ENCODE measurements at regions not wholly inside any gene's neighbourhood (a gene's known extent, or its start where the extent isn't known, plus 50 kb on each side); places are given as distances from the start of the nearest gene placed in this dataset.
"Not testable (repeated sequence)": the region's sequence is repeated elsewhere in the genome, so short reads cannot be mapped to it uniquely, and the experiment has no call there.

GRCh38 chr12:126952096-126953007 is 1314.6 kb upstream of the TMEM132C start:
- no peak for DNase-seq (ENCODE audit: low read depth, low spot score)

DNA sequence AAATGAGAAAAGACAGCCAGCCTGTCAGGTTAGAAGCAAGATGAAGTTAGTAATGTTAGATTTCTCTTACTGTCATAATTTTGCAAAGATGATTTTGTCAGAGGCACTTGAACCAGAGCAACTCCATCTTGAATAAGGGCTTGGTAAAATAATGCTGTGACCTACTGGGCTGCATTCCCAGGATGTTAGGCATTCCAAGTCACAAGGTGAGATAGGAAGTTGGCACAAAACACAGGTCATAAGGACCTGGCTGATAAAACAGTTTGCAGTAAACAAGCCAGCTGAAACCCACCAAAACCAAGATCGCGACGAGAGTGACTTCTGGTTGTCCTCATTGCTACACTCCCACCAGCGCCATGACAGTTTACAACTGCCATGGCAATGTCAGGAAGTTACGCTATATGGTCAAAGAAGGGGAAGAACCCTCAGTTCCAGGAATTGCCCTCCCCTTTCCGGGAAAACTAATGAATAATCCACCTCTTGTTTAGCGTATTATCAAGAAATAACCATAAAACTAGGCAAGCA is 1313.5 kb upstream of the TMEM132C start:
- DNase-seq (ENCODE audit: low read depth, low spot score), result no peak

DNA sequence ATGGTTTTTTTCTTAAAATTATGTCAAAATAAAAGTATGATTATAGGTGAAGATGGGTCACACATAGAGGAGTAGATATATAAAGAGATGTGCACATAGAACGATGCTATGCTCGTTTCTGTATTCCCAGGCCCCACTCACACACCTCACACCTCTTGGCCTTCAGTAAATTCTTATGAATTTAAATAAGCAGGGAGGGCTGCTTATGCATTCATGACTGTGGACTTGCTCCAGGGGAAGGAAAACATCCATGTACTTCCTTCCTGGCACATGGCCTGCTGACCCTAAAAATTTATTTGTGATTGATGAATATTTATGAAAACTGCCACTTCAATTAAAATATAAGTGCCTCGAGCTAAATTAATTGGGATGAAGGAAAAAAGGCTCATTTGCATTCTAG is 1306.7 kb upstream of the TMEM132C start:
- DNase-seq (ENCODE audit: low read depth, low spot score), result no peak

DNA sequence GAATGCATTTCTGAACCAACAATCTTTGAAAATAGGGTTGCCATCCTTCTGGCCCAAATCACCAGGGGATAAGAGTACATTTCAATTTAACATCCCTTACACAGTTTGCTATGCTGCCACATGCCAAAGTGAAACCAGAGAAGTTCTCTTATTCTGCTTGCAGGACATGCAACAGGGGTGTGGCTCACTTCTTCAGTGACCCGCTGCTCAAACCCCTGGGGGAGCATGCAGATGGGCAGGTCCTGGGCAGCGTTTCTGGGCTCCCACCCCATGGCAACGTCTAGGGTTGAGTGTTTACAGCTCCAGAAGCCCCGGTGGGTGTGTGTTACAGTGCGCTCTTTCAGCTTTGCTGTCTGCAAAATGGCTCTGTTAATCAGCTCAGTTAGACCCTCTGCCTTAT is 1306.3 kb upstream of the TMEM132C start:
- no peak for DNase-seq (ENCODE audit: low read depth, low spot score)

- DNase-seq (ENCODE audit: low read depth, low spot score), result no peak
These were observed 1303.1 kb upstream of the TMEM132C start for GRCh38 chr12:126963825-126964224.

DNA sequence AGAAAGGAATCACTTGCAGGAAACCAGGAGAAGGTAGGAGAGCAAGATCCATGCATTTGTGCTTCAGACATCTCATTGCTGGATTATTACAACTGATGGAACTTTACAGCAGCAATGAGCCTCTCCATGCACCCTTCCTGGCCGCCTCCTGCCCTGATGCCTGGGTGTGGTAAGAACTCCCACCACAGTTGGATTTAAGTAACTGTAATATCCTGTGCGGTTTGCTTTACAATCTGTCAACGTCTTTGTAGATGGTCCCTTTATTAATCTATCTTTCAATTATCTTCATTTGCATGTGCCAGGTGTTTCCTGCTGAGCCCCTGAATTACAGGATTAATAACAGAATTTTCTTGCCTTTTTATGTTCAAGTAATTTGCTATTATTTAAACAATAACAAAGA is 1300.5 kb upstream of the TMEM132C start:
- no peak for DNase-seq (ENCODE audit: low read depth, low spot score)

GRCh38 chr12:126967152-126967551 is 1299.8 kb upstream of the TMEM132C start:
- DNase-seq (ENCODE audit: low read depth, low spot score), result no peak

- no peak for DNase-seq (ENCODE audit: low read depth, low spot score)
These were observed 1292.2 kb upstream of the TMEM132C start for GRCh38 chr12:126974779-126975178.

DNA sequence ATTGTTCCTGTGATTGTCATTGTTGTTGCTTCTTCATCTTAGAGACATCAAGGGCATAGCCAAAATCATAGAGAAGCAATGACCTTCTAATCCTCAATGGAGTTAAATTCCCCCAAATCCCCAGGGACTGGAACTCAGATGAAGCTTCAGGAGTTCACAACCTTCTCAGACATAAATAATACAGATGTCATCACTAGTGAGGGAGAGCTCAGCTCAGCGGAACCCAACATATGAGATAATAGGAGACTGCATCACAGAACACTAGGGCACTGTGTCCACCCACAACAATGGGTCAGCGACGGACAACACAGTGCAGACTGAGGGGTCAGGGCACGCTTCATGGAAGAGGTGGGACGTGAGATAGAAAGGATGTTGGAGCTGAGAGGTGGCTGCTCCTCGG is 1290.4 kb upstream of the TMEM132C start:
- no peak for DNase-seq (ENCODE audit: low read depth, low spot score)

- not testable (repeated sequence) for DNase-seq (ENCODE audit: low read depth, low spot score)
These were observed 1287.4 kb upstream of the TMEM132C start for GRCh38 chr12:126979564-126979963.

DNA sequence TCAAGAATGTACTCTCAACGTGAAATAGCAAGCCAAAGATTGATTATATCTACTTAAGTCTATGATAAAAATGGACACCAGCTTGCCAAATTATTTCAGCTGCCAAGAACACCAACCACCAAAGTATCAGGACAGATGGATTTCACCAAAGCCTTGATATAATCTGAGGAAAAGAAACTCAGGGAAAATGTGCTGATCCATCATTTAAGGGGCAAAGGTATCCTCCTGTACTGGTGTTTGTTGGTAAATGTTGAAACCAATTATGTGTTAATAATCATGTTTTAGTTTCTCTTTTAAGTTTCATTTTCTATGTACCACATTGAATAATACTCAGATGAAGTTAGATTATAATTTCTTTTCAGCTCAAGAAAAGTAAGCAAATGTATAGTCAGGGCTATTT is 1284.3 kb upstream of the TMEM132C start:
- no peak for DNase-seq (ENCODE audit: low read depth, low spot score)

DNA sequence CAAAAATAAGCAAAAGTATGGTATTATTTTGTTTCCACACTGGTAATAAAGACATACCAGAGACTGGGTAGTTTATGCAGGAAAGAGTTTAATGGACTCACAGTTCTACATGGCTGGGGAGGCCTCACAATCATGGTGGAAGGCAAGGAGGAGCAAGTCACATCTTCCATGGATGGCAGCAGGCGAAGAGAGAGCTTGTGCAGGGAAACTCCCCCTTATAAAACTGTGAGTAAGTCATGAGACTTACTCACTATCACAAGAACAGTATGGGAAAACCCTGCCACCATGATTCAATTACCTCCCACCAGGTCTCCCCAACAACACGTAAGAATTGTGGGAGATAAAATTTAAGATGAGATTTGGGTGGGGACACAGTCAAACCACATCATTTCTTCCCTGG is 1283.2 kb upstream of the TMEM132C start:
- not testable (repeated sequence) for DNase-seq (ENCODE audit: low read depth, low spot score)

DNA sequence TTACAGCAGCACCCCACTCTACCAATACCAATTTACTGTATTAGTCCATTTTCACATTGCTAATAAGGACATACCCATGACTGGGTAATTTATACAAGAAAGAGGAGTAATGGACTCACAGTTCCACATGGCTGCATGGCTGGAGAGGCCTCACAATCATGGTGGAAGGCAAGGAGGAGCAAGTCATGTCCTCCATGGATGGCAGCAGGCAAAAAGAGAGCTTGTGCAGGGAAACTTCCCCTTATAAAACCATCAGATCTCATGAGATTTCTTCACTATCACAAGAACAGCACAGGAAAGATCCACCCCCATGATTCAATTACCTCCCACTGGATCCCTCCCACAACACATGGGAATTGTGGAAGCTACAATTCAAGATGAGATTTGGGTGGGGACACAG is 1281.3 kb upstream of the TMEM132C start:
- not testable (repeated sequence) for DNase-seq (ENCODE audit: low read depth, low spot score)

- no peak for DNase-seq (ENCODE audit: low read depth, low spot score)
These were observed 1277.4 kb upstream of the TMEM132C start for GRCh38 chr12:126989532-126989931.

GRCh38 chr12:126993898-126994297 is 1273.1 kb upstream of the TMEM132C start:
- no peak for DNase-seq (ENCODE audit: low read depth, low spot score)

DNA sequence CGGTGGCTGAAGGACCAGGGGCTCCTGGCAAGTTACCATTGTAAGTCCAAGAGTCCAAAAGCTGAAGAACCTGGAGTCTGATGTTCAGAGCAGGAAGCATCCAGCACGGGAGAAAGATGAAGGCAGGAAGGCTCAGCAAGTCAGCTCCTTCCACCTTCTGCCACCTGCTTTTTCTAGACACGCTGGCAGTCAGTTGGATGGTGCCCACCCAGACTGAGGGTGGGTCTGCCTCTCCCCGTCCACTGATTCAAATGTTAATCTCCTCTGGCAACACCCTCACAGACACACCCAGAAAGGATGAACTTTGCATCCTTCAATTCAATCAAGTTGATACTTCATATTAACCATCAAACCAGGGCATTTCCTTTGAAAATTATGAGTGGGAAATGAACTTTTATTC is 1272.4 kb upstream of the TMEM132C start:
- no peak for DNase-seq (ENCODE audit: low read depth, low spot score)

- DNase-seq (ENCODE audit: low read depth, low spot score), result no peak
These were observed 1268.9 kb upstream of the TMEM132C start for GRCh38 chr12:126998031-126998430.

- no peak for DNase-seq (ENCODE audit: low read depth, low spot score)
These were observed 1268.2 kb upstream of the TMEM132C start for GRCh38 chr12:126998747-126999285.

GRCh38 chr12:126999352-126999751 is 1267.6 kb upstream of the TMEM132C start:
- DNase-seq (ENCODE audit: low read depth, low spot score), result no peak

- DNase-seq (ENCODE audit: low read depth, low spot score), result no peak
These were observed 1261.6 kb upstream of the TMEM132C start for GRCh38 chr12:127005406-127005805.

DNA sequence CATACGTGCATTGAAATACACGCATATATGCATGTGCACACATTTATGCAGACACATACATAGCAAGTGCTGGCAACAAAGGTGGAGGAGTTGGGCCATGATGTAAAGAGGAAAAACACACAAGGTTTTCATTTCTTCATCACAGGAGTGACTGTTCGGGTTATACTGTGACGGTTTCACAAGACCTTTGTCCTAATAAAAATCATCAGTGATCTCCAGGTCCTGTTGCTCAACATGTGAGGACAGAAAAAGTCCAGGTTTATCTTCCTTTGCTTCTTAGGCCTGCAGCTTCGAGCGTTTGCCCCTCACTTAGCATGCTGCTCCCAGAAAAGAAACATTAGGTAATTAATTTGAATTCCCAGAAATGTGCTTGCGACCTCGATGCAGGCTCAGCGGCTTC is 1260.0 kb upstream of the TMEM132C start:
- DNase-seq (ENCODE audit: low read depth, low spot score), result no peak

GRCh38 chr12:127008755-127009403 is 1258.1 kb upstream of the TMEM132C start:
- DNase-seq (ENCODE audit: low read depth, low spot score), result no peak

- no peak for DNase-seq (ENCODE audit: low read depth, low spot score)
These were observed 1254.9 kb upstream of the TMEM132C start for GRCh38 chr12:127012109-127012508.
